Ascending aorta (tissue), 2 donors: ENCODE measurements at regions not wholly inside any gene's neighbourhood (a gene's known extent, or its start where the extent isn't known, plus 50 kb on each side); places are given as distances from the start of the nearest gene placed in this dataset.

Source experiments
- DNase-seq, 2 donors: peaks; one replicate each; pipeline ENCODE4 v3.0.0-alpha.2; 2019; ENCODE audit warnings: low spot score in 2 of 2
- H3K27ac ChIP-seq, 2 donors: fragments of 200-600 bp; sonication (generic); one replicate each; pipeline ENCODE4 v1.5.1; 2016 to 2017; ENCODE audit warnings: mild to moderate bottlenecking in 1 of 2
- H3K27me3 ChIP-seq: fragments of 200-600 bp; sonication (generic); one replicate; pipeline ENCODE4 v1.5.1; 2017
- H3K36me3 ChIP-seq, 2 donors: fragments of 200-600 bp; sonication (generic); one replicate each; pipeline ENCODE4 v1.5.1; 2016
- H3K4me1 ChIP-seq, 2 donors: fragments of 200-600 bp; sonication (generic); one replicate each; pipeline ENCODE4 v1.5.1; 2016 to 2017; ENCODE audit warnings: mild to moderate bottlenecking in 1 of 2
- H3K4me3 ChIP-seq, 2 donors: fragments of 200-600 bp; sonication (generic); one replicate each; pipeline ENCODE4 v1.5.1; 2016 to 2017; ENCODE audit warnings: mild to moderate bottlenecking in 1 of 2
- H3K9me3 ChIP-seq, 2 donors: fragments of 200-600 bp; sonication (generic); one replicate each; pipeline ENCODE4 v1.5.1; 2016
- intact Hi-C: fragments of 100-400 bp; cut with DNase I; formaldehyde crosslinking; loops from one replicate; pipeline ENCODE4 v1.15.1; 2023
- TF ChIP-seq, protein P1 (sequence below), 3 experiments: fragments of 200-600 bp in 2 of 3; fragments of 450-650 bp in 1 of 3; sonication (generic) in 2 of 3; IDR thresholded peaks; one replicate each; pipeline ENCODE4 v1.5.1; 2016 to 2019; ENCODE audit warnings: antibody characterized with exemption in 3 of 3, mild to moderate bottlenecking in 1 of 3, moderate library complexity in 1 of 3

DNA sequence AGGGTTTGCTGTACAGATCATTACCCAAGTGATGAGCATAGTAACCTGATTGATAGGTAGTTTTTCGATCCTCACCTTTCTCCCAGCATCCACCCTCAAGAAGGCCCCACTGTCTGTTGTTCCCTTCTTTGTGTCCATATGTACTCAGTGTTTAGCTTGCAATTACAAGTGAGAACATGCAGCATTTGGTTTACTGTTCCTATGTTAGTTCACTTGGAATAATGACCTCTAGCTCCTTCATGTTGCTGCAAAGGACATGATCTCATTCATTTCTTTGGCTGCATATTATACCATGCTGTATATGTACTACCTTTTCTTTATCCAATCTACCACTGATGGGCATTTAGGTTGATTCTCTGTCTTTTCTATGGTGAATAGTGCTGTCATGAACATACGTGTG lies 181.6 kb upstream of the FOXG1 start:
- Histone ChIP-seq H3K36me3 (no peaks in the 10 kb centered on the region), H3K9me3 (no peaks in the 10 kb centered on the region), H3K4me3 (no peak overlapping the region), H3K27ac (no peak overlapping the region), H3K27me3 (no peaks in the 10 kb centered on the region), H3K4me1 (no peaks in the 10 kb centered on the region)
- TF ChIP-seq, protein P1, sequence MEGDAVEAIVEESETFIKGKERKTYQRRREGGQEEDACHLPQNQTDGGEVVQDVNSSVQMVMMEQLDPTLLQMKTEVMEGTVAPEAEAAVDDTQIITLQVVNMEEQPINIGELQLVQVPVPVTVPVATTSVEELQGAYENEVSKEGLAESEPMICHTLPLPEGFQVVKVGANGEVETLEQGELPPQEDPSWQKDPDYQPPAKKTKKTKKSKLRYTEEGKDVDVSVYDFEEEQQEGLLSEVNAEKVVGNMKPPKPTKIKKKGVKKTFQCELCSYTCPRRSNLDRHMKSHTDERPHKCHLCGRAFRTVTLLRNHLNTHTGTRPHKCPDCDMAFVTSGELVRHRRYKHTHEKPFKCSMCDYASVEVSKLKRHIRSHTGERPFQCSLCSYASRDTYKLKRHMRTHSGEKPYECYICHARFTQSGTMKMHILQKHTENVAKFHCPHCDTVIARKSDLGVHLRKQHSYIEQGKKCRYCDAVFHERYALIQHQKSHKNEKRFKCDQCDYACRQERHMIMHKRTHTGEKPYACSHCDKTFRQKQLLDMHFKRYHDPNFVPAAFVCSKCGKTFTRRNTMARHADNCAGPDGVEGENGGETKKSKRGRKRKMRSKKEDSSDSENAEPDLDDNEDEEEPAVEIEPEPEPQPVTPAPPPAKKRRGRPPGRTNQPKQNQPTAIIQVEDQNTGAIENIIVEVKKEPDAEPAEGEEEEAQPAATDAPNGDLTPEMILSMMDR (IDR thresholded peaks at IDR 0.05), result no peak
- no peak for DNase-seq
- intact Hi-C loops, result no loop called here

DNA sequence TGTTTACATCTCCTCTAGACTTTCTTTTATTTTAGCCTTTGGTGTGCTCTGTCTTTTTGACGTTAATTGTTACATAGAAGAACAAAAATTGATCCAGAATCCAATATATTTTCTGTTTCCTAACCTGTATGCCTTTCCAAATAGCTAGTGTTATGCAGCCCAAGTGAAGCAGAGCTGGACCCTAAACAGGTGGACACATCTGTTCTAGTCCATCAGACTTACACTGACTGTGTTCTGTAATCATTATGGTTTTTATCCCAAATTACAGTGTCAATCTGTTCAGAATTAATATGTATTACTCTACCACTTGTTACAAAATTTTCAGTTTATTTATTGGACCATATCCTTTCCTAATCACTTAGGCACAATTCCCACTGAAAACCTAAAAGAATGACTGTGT lies 176.8 kb upstream of the FOXG1 start:
- Histone ChIP-seq H3K27ac (no peak overlapping the region), H3K9me3 (no peaks in the 10 kb centered on the region), H3K4me3 (no peak overlapping the region), H3K36me3 (no peaks in the 10 kb centered on the region), H3K27me3 (no peaks in the 10 kb centered on the region), H3K4me1 (no peaks in the 10 kb centered on the region)
- DNase-seq, result no peak
- TF ChIP-seq, protein P1 (IDR thresholded peaks at IDR 0.05), result no peak
- intact Hi-C loops, result no loop called here

DNA sequence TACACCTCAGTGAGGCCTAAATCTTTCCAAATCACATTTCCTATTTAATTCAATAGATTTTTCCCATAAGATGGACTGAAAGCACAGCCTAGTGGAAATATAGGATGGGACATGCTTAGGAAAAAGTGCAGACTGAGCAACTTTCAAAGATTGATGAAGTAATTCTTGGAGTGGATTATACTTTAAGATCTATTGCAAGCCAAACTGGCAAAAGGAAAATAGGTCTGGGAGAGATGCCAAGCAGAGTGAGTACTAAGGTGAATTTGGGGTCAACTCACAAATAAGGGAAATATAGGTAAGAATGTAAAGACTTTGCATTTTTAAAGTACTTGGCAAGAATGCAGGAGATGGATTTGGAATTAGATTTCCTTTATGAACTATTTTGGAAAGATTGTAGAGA lies 170.2 kb upstream of the FOXG1 start:
- intact Hi-C loops, result no loop called here
- TF ChIP-seq, protein P1 (IDR thresholded peaks at IDR 0.05), result no peak
- Histone ChIP-seq H3K9me3 (no peaks in the 10 kb centered on the region), H3K36me3 (no peaks in the 10 kb centered on the region), H3K4me3 (no peak overlapping the region), H3K27ac (no peak overlapping the region), H3K4me1 (no peaks in the 10 kb centered on the region), H3K27me3 (no peaks in the 10 kb centered on the region)
- no peak for DNase-seq

DNA sequence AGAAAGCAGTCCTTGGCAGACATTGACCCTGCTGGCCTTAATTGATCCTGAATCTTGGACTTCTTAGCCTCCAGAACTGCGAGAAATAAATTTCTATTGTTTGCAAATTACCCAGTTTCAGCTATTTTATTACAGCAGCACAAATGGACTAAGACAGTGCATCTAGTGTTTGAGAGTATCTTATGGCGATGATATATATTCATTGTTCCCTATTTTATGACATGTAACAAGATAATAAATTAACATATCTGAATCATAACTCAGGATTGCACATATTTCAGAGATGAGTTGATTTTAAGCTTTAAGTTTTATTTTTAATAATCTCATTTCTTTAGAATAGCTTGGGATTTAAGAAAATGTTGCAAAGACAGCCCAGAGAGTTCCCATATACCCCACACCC lies 167.4 kb upstream of the FOXG1 start:
- Histone ChIP-seq H3K27me3 (no peaks in the 10 kb centered on the region), H3K27ac (no peak overlapping the region), H3K9me3 (no peaks in the 10 kb centered on the region), H3K36me3 (no peaks in the 10 kb centered on the region), H3K4me3 (no peak overlapping the region), H3K4me1 (no peaks in the 10 kb centered on the region)
- TF ChIP-seq, protein P1 (IDR thresholded peaks at IDR 0.05), result no peak
- no peak for DNase-seq
- intact Hi-C loops, result no loop called here

DNA sequence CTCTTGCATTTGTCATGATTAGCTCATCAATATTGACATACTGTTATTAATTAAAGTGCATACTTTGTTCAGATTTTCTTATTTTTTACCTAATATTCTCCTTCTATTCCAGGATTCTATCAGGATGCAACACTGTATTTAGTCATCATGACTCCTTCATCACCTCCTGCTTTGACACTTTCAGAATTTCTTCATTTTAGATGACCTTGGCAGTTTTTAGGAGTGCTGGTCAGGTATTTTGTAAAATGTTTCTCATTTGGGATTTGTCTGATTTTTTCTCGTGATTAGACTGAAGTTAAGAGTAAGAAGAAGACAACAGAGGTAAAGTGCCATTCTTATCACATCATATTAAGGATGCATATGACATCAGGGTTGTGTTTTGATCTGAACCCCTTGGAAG lies 167.0 kb upstream of the FOXG1 start:
- no peaks in the 10 kb centered on the region for H3K9me3 ChIP-seq
- TF ChIP-seq, protein P1 (IDR thresholded peaks at IDR 0.05), result no peak
- H3K36me3 ChIP-seq, result no peaks in the 10 kb centered on the region
- no peaks in the 10 kb centered on the region for H3K4me1 ChIP-seq
- H3K4me3 ChIP-seq, result no peak overlapping the region
- no peak overlapping the region for H3K27ac ChIP-seq
- intact Hi-C loops, result no loop called here
- no peaks in the 10 kb centered on the region for H3K27me3 ChIP-seq
- no peak for DNase-seq

DNA sequence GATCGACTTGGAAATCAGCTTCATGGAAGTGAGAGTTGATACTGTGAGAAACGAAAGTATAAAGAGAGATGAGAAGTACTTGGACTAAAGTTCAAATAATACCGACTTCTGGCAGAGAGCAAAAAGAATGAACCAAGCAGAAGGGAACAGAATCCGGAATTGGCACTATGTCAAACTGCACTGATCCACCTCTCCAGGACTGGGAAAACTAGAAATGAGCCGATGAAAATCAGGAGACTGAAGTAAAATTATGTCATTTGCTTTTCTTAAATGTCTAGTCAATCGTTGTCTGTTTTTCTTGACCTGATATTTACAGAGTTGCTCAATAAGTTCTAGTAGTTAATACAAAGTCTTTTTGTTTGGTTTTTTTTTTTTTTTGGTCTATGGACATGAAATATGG lies 163.0 kb upstream of the FOXG1 start:
- DNase-seq, result no peak
- H3K4me3 ChIP-seq, result no peak overlapping the region
- no peaks in the 10 kb centered on the region for H3K27me3 ChIP-seq
- H3K4me1 ChIP-seq, result no peaks in the 10 kb centered on the region
- H3K27ac ChIP-seq, result no peak overlapping the region
- intact Hi-C loops, result no loop called here
- TF ChIP-seq, protein P1 (IDR thresholded peaks at IDR 0.05), result no peak
- no peaks in the 10 kb centered on the region for H3K9me3 ChIP-seq
- H3K36me3 ChIP-seq, result no peaks in the 10 kb centered on the region
